Activated T-cell treated with anti-CD3 and anti-CD28 coated beads, Interleukin-2, amount 50 U/mL, for 1 hour (primary cell): ENCODE measurements at regions not wholly inside any gene's neighbourhood (a gene's known extent, or its start where the extent isn't known, plus 50 kb on each side); places are given as distances from the start of the nearest gene placed in this dataset.

Experiments
- DNase-seq: peaks from one replicate; pipeline ENCODE4 v3.0.0-alpha.2; 2020

- peak; percentile 30 for DNase-seq
Observed at GRCh38 chr2:71277536-71278103, 50.7 kb upstream of the PAIP2B start.

DNA sequence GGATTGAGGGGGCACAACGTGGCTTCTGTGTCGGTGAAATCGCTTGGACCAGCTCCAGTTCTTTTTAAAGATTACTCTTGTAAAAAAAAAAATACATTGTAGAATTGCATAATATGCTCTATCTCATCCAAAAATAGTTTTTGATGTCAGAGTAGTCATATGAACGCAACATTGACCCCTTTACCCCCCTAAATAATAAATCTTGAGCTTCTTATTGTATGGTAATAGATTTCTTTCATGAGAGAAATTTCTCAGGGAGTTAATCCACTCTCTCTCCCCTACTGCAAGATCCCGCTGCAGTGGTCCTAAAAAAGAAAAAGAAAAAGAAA, 50.2 kb upstream of the PAIP2B start:
- no peak for DNase-seq

- peak; percentile 89 for DNase-seq
Observed at GRCh38 chr2:71276311-71277146, 49.6 kb upstream of the PAIP2B start.
